Activated CD4-positive, alpha-beta T cell treated with anti-CD3 and anti-CD28 coated beads, Interleukin-2, amount 50 U/mL, for 24 hours (primary cell): ENCODE measurements at regions not wholly inside any gene's neighbourhood (a gene's known extent, or its start where the extent isn't known, plus 50 kb on each side); places are given as distances from the start of the nearest gene placed in this dataset.
"Not testable (repeated sequence)": the region's sequence is repeated elsewhere in the genome, so short reads cannot be mapped to it uniquely, and the experiment has no call there.

ENCODE experiments used
- DNase-seq, 2 donors: peaks; one replicate each; pipeline ENCODE4 v3.0.0-alpha.2; 2020; ENCODE audit warnings: low read depth in 1 of 2, low spot score in 1 of 2

GRCh38 chr21:35709990-35710389, 350.3 kb downstream of the SETD4 start:
- not testable (repeated sequence) for DNase-seq

- DNase-seq, result no peak
These were observed 354.4 kb downstream of the SETD4 start for GRCh38 chr21:35705888-35706287.

- DNase-seq, result no peak
These were observed 355.0 kb downstream of the SETD4 start for GRCh38 chr21:35705237-35705887.

GRCh38 chr21:35703704-35704103, 356.6 kb downstream of the SETD4 start:
- DNase-seq, result no peak

GRCh38 chr21:35699361-35699760, 361.0 kb downstream of the SETD4 start:
- no peak for DNase-seq

- DNase-seq, result peak in 1 of 2 donors; percentile 1
These were observed 363.0 kb downstream of the SETD4 start for GRCh38 chr21:35697321-35697808.

GRCh38 chr21:35696644-35697043, 363.7 kb downstream of the SETD4 start:
- no peak for DNase-seq

- no peak for DNase-seq
These were observed 368.0 kb downstream of the SETD4 start for GRCh38 chr21:35692311-35692710.

GRCh38 chr21:35690436-35690835, 369.9 kb downstream of the SETD4 start:
- DNase-seq, result no peak

- no peak for DNase-seq
These were observed 374.2 kb downstream of the SETD4 start for GRCh38 chr21:35686156-35686555.

GRCh38 chr21:35683664-35684304, 376.5 kb downstream of the SETD4 start:
- DNase-seq, result no peak

GRCh38 chr21:35682904-35683549, 377.3 kb downstream of the SETD4 start:
- DNase-seq, result no peak

GRCh38 chr21:35681946-35682345, 378.4 kb downstream of the SETD4 start:
- DNase-seq, result no peak

GRCh38 chr21:35679076-35679475, 381.2 kb downstream of the SETD4 start:
- no peak for DNase-seq

GRCh38 chr21:35678393-35678792, 381.9 kb downstream of the SETD4 start:
- no peak for DNase-seq

- no peak for DNase-seq
These were observed 383.0 kb downstream of the SETD4 start for GRCh38 chr21:35677298-35677841.

GRCh38 chr21:35674895-35675470, 385.3 kb downstream of the SETD4 start:
- no peak for DNase-seq

- no peak for DNase-seq
These were observed 386.1 kb downstream of the SETD4 start for GRCh38 chr21:35674091-35674671.

- DNase-seq, result no peak
These were observed 388.0 kb downstream of the SETD4 start for GRCh38 chr21:35672313-35672712.

GRCh38 chr21:35664683-35665082, 395.6 kb downstream of the SETD4 start:
- DNase-seq, result no peak

GRCh38 chr21:35663856-35664606, 396.3 kb downstream of the SETD4 start:
- DNase-seq, result no peak
